IMR-90 (cell line): ENCODE measurements at regions not wholly inside any gene's neighbourhood (a gene's known extent, or its start where the extent isn't known, plus 50 kb on each side); places are given as distances from the start of the nearest gene placed in this dataset.

ENCODE experiments used
- ATAC-seq: fragments of 200-7000 bp; cut with Tn5 transposase; 2 replicates; pipeline ENCODE4 v1.9.1; 2020; ENCODE audit warnings: low read depth, mild to moderate bottlenecking, moderate library complexity
- BruUV-seq: library from RNA; stranded (reverse); fragments of 400-500 nt; replicated peaks from 2 replicates; lab custom pipeline; 2021; lab: Mats Ljungman, UMichigan
- CTCF ChIA-PET: fragments of 300-600 bp; formaldehyde crosslinking; extraction: SDS; loops from one replicate; lab custom pipeline; 2021; ENCODE audit warnings: antibody characterized with exemption; lab: Yijun Ruan, JAX
- POLR2A ChIA-PET: fragments of 300-600 bp; sonication (Branson Sonifier 250); formaldehyde crosslinking; loops from one replicate; lab custom pipeline; 2022; ENCODE audit warnings: antibody characterized with exemption; ENCODE audit not compliant: unreplicated experiment; lab: Charles Lee
- DNase-seq: peaks from one replicate; pipeline ENCODE4 v3.0.0; 2013
- H2AFZ ChIP-seq: replicated peaks from 2 replicates; pipeline ENCODE3; 2013; ENCODE audit warnings: low read length, mild to moderate bottlenecking; ENCODE audit not compliant: poor library complexity
- H2AK5ac ChIP-seq: 2 replicates; pipeline ENCODE4 v1.6.1; 2013; ENCODE audit warnings: low read depth, low read length, inconsistent platforms
- H2AK9ac ChIP-seq: replicated peaks from 2 replicates; pipeline ENCODE3; 2013; ENCODE audit warnings: mild to moderate bottlenecking, low read depth, low read length, moderate library complexity; ENCODE audit not compliant: poor library complexity
- H2BK120ac ChIP-seq: 2 replicates; pipeline ENCODE4 v1.6.1; 2013; ENCODE audit warnings: low read depth, low read length, inconsistent platforms
- H2BK15ac ChIP-seq: 3 replicates; pipeline ENCODE4 v1.6.1; 2013; ENCODE audit warnings: low read depth, low read length, inconsistent platforms
- H2BK20ac ChIP-seq: 2 replicates; pipeline ENCODE4 v1.6.1; 2013; ENCODE audit warnings: low read depth, mild to moderate bottlenecking, inconsistent platforms, low read length, moderate library complexity
- H2BK5ac ChIP-seq: 2 replicates; pipeline ENCODE4 v1.6.1; 2013; ENCODE audit warnings: mild to moderate bottlenecking, low read depth, low read length, inconsistent platforms; ENCODE audit not compliant: poor library complexity, severe bottlenecking
- H3K14ac ChIP-seq: replicated peaks from 2 replicates; pipeline ENCODE4 v1.6.1; 2013; ENCODE audit warnings: low read depth, low read length, inconsistent platforms
- H3K18ac ChIP-seq: 2 replicates; pipeline ENCODE4 v1.6.1; 2013; ENCODE audit warnings: low read depth, low read length, control low read depth
- H3K23ac ChIP-seq: 2 replicates; pipeline ENCODE4 v1.6.1; 2013; ENCODE audit warnings: low read depth, low read length, inconsistent platforms
- H3K27ac ChIP-seq: 2 replicates; pipeline ENCODE4 v1.5.1; 2013; ENCODE audit warnings: mild to moderate bottlenecking, control low read depth, low read length; ENCODE audit not compliant: insufficient read depth
- H3K27me3 ChIP-seq: 2 replicates; pipeline ENCODE4 v1.6.1; 2013; ENCODE audit warnings: low read length; ENCODE audit not compliant: control insufficient read depth, insufficient read depth
- H3K36me3 ChIP-seq: 2 replicates; pipeline ENCODE4 v1.6.1; 2013; ENCODE audit warnings: low read length, mixed read lengths; ENCODE audit not compliant: control insufficient read depth, insufficient read depth
- H3K4ac ChIP-seq: 2 replicates; pipeline ENCODE4 v1.6.1; 2013; ENCODE audit warnings: low read depth, low read length, inconsistent platforms
- H3K4me1 ChIP-seq: 2 replicates; pipeline ENCODE4 v1.6.1; 2013; ENCODE audit warnings: low read length, mixed read lengths; ENCODE audit not compliant: control insufficient read depth, insufficient read depth
- H3K4me2 ChIP-seq: 2 replicates; pipeline ENCODE4 v1.6.1; 2013; ENCODE audit warnings: low read depth, mild to moderate bottlenecking, control low read depth, low read length, moderate library complexity
- H3K4me3 ChIP-seq: 2 replicates; pipeline ENCODE4 v1.5.1; 2013; ENCODE audit warnings: low read depth, mild to moderate bottlenecking, control low read depth, low read length, moderate library complexity; ENCODE audit not compliant: insufficient read depth
- H3K56ac ChIP-seq: 2 replicates; pipeline ENCODE4 v1.6.1; 2013; ENCODE audit warnings: low read length, inconsistent platforms; ENCODE audit not compliant: insufficient read depth; ENCODE audit errors: extremely low read depth
- H3K79me1 ChIP-seq, 2 experiments: 2 replicates each; pipeline ENCODE4 v1.6.1; 2013; ENCODE audit warnings: low read length in 2 of 2, inconsistent platforms in 1 of 2, low read depth in 1 of 2
- H3K9ac ChIP-seq: 2 replicates; pipeline ENCODE4 v1.6.1; 2013; ENCODE audit warnings: low read depth, low read length, control low read depth
- H3K9me1 ChIP-seq: 2 replicates; pipeline ENCODE4 v1.6.1; 2013; ENCODE audit warnings: low read length, inconsistent platforms; ENCODE audit not compliant: insufficient read depth
- H3K9me3 ChIP-seq: 2 replicates; pipeline ENCODE4 v1.6.1; 2013; ENCODE audit warnings: low read length; ENCODE audit not compliant: control insufficient read depth, insufficient read depth
- H4K20me1 ChIP-seq: 2 replicates; pipeline ENCODE4 v1.6.1; 2013; ENCODE audit warnings: low read length, inconsistent platforms; ENCODE audit not compliant: insufficient read depth
- H4K5ac ChIP-seq: 2 replicates; pipeline ENCODE4 v1.6.1; 2013; ENCODE audit warnings: mild to moderate bottlenecking, low read depth, low read length, control low read depth
- H4K8ac ChIP-seq, 2 experiments: 2 replicates each; pipeline ENCODE4 v1.6.1; 2013; ENCODE audit warnings: low read depth in 2 of 2, low read length in 2 of 2, control low read depth in 1 of 2, inconsistent platforms in 1 of 2
- H4K91ac ChIP-seq: 2 replicates; pipeline ENCODE4 v1.6.1; 2013; ENCODE audit warnings: low read depth, low read length, inconsistent platforms; ENCODE audit not compliant: insufficient read depth
- BHLHE40 ChIP-seq: fragments of 150-350 bp; IDR thresholded peaks from 2 replicates; pipeline ENCODE4 v1.6.1; 2016; ENCODE audit warnings: mild to moderate bottlenecking, low read depth, low read length
- CEBPB ChIP-seq: IDR thresholded peaks from 2 replicates; pipeline ENCODE4 v1.6.1; 2012; ENCODE audit warnings: low read depth, low read length, improper control_type of control experiment
- CHD1 ChIP-seq: IDR thresholded peaks from 2 replicates; pipeline ENCODE4 v1.6.1; 2012; ENCODE audit warnings: low read depth, low read length, improper control_type of control experiment
- CTCF ChIP-seq: conservative IDR thresholded peaks from 2 replicates; pipeline ENCODE4 v1.5.1; 2012; ENCODE audit warnings: mild to moderate bottlenecking, low read depth, low read length, improper control_type of control experiment
- ELK1 ChIP-seq: fragments of 150-350 bp; IDR thresholded peaks from 2 replicates; pipeline ENCODE4 v1.6.1; 2016; ENCODE audit warnings: low read depth, mild to moderate bottlenecking, low read length, moderate library complexity, borderline replicate concordance
- FOS ChIP-seq: fragments of 150-350 bp; IDR thresholded peaks from 2 replicates; pipeline ENCODE4 v1.6.1; 2016; ENCODE audit warnings: low read depth, low read length
- MAFK ChIP-seq: IDR thresholded peaks from 2 replicates; pipeline ENCODE4 v1.6.1; 2012; ENCODE audit warnings: low read depth, low read length, improper control_type of control experiment
- MAZ ChIP-seq: IDR thresholded peaks from 2 replicates; pipeline ENCODE4 v1.6.1; 2012; ENCODE audit warnings: low read depth, mild to moderate bottlenecking, low read length, improper control_type of control experiment, moderate library complexity, borderline replicate concordance
- MXI1 ChIP-seq: IDR thresholded peaks from 2 replicates; pipeline ENCODE4 v1.6.1; 2012; ENCODE audit warnings: low read depth, mild to moderate bottlenecking, low read length, moderate library complexity, borderline replicate concordance
- NFE2L2 ChIP-seq: fragments of 150-350 bp; IDR thresholded peaks from 2 replicates; pipeline ENCODE4 v1.6.1; 2016; ENCODE audit warnings: low read depth, mild to moderate bottlenecking, low read length
- POLR2A ChIP-seq: IDR thresholded peaks from 2 replicates; pipeline ENCODE4 v1.6.1; 2012; ENCODE audit warnings: mild to moderate bottlenecking, low read depth, low read length
- RAD21 ChIP-seq: IDR thresholded peaks from 2 replicates; pipeline ENCODE4 v1.6.1; 2012; ENCODE audit warnings: low read length, improper control_type of control experiment
- RCOR1 ChIP-seq: IDR thresholded peaks from 2 replicates; pipeline ENCODE4 v1.6.1; 2012; ENCODE audit warnings: mild to moderate bottlenecking, low read length, improper control_type of control experiment; ENCODE audit not compliant: insufficient replicate concordance
- RFX5 ChIP-seq: IDR thresholded peaks from 2 replicates; pipeline ENCODE4 v1.8.0; 2012; ENCODE audit warnings: low read depth, mild to moderate bottlenecking, low read length, moderate library complexity
- SMC3 ChIP-seq: fragments of 150-350 bp; IDR thresholded peaks from 2 replicates; pipeline ENCODE4 v1.6.1; 2016; ENCODE audit warnings: low read depth, mild to moderate bottlenecking, antibody characterized with exemption, low read length, moderate library complexity
- USF2 ChIP-seq: fragments of 150-350 bp; IDR thresholded peaks from 2 replicates; pipeline ENCODE4 v1.6.1; 2017; ENCODE audit warnings: mild to moderate bottlenecking, antibody characterized with exemption, low read length, low read depth
- WGBS, 2 experiments: methylation state at CpG; one replicate each; pipeline versions ENCODE4 v1.1.5 to v1.1.7; 2013; ENCODE audit warnings: missing lambda C conversion rate in 2 of 2; ENCODE audit not compliant: insufficient read length in 1 of 2; ENCODE audit errors: extremely low coverage in 2 of 2; 5-methylcytosine and 5-hydroxymethylcytosine counted together
- dilution Hi-C: fragments of 300-500 bp; cut with HindIII; formaldehyde crosslinking; loops from one replicate; pipeline ENCODE4 v1.14.3; 2018; ENCODE audit warnings: low sequenced_read_pairs; ENCODE audit not compliant: unreplicated experiment
- in situ Hi-C: fragments of 300-500 bp; cut with MboI; formaldehyde crosslinking; loops from 3 replicates; pipeline ENCODE4 v1.14.3; 2019; ENCODE audit warnings: low sequenced_read_pairs, inconsistent platforms, mixed read lengths
- intact Hi-C: fragments of 100-400 bp; cut with micrococcal nuclease; formaldehyde crosslinking; loops from 2 replicates; pipeline ENCODE4 v1.10.0; 2022

- peaks cover 30% of the 10 kb centered on the region for H3K27me3 ChIP-seq
- in situ Hi-C loops = no loop called here
- no peak overlapping the region for H2AFZ ChIP-seq
- POLR2A ChIA-PET = no interaction called here
- CTCF ChIA-PET = no interaction called here
- ATAC-seq = no peak
- H3K36me3 ChIP-seq = no peaks in the 10 kb centered on the region
- H3K9me1 ChIP-seq = no peaks in the 10 kb centered on the region
- no peak overlapping the region for H3K14ac ChIP-seq
- H4K5ac ChIP-seq = no peak overlapping the region
- no peak overlapping the region for H3K23ac ChIP-seq
- WGBS, 2 experiments = 72% methylated on average over 3 of the region's 7 CpGs; no CpG with 5 or more reads in 1 of the 2 experiments
- H2AK9ac ChIP-seq = no peak overlapping the region
- H3K9me3 ChIP-seq = no peaks in the 10 kb centered on the region
- H2BK15ac ChIP-seq = no peak overlapping the region
- BruUV-seq = no TSS peak
- H2BK120ac ChIP-seq = no peak overlapping the region
- no peak overlapping the region for H3K4me2 ChIP-seq
- no peaks in the 10 kb centered on the region for H3K79me1 ChIP-seq
- no peak overlapping the region for H4K91ac ChIP-seq
- H3K4me3 ChIP-seq = no peak overlapping the region
- no peaks in the 10 kb centered on the region for H3K4me1 ChIP-seq
- no peak overlapping the region for H2BK5ac ChIP-seq
- dilution Hi-C loops = no loop called here
- no peak overlapping the region for H4K8ac ChIP-seq
- no peak overlapping the region for H3K56ac ChIP-seq
- no peak for TF ChIP-seq MAZ
- no peak for TF ChIP-seq ELK1
- TF ChIP-seq BHLHE40 = no peak
- no peak for TF ChIP-seq MAFK
- TF ChIP-seq CHD1 = no peak
- no peak for TF ChIP-seq NFE2L2
- TF ChIP-seq USF2 = no peak
- TF ChIP-seq MXI1 = no peak
- no peak for TF ChIP-seq SMC3
- no peak for TF ChIP-seq CTCF
- TF ChIP-seq RCOR1 = no peak
- TF ChIP-seq CEBPB = no peak
- no peak for TF ChIP-seq POLR2A
- TF ChIP-seq RAD21 = no peak
- no peak for TF ChIP-seq FOS
- no peak for TF ChIP-seq RFX5
- no peak overlapping the region for H3K27ac ChIP-seq
- H3K9ac ChIP-seq = no peak overlapping the region
- no peak overlapping the region for H2BK20ac ChIP-seq
- intact Hi-C loops = no loop called here
- DNase-seq = no peak
- no peaks in the 10 kb centered on the region for H4K20me1 ChIP-seq
- no peak overlapping the region for H2AK5ac ChIP-seq
- H3K4ac ChIP-seq = no peak overlapping the region
- H3K18ac ChIP-seq = no peak overlapping the region
These were observed 211.8 kb downstream of the TBC1D2B start for GRCh38 chr15:77865701-77866100.
